Midbrain (tissue), 1 donor: ENCODE measurements at regions not wholly inside any gene's neighbourhood (a gene's known extent, or its start where the extent isn't known, plus 50 kb on each side); places are given as distances from the start of the nearest gene placed in this dataset.

ENCODE experiments used
- DNase-seq: peaks from one replicate; lab custom pipeline; 2025; lab: John Stamatoyannopoulos, UW

DNA sequence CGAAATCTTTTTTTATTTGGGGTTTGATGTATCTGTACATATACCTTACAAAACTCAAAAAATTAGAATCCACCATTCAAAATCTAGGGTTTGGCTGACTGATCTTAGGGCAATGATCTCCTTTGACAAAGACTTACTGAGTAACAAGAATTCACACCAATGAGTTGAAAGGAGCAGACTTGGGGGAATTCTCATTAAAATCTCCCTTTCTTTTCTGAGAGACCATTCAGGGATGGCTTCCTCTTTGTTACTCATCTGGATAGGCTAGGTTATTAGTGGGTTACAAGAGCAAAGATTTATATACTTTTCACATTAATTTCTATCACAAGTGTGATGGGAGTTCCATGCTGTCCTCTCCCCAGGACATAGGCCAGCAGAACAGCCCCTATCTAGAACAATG lies 661.0 kb downstream of the KCTD16 start:
- DNase-seq: no peak

DNA sequence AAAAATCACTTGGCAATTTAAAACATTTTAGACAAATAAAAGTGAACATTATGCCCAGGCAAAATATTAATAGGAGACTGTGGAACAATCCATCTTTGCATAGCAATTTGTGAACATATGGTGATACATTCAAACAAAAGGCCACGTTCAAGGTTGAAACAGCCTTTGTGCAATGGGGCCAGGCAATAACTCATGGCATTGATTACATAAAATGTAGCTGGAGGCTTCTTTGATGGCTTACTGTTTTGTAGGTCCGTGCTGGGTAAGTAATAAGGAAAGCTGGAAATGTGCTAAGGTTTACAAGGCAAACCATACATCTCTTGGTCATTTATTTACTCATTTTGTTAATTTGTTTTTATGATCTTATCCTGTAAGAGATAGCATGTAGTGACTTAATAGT lies 651.8 kb downstream of the KCTD16 start:
- no peak for DNase-seq

GRCh38 chr5:144820278-144820677 lies 649.6 kb downstream of the KCTD16 start:
- DNase-seq: no peak

GRCh38 chr5:144815131-144815530 lies 644.5 kb downstream of the KCTD16 start:
- no peak for DNase-seq

DNA sequence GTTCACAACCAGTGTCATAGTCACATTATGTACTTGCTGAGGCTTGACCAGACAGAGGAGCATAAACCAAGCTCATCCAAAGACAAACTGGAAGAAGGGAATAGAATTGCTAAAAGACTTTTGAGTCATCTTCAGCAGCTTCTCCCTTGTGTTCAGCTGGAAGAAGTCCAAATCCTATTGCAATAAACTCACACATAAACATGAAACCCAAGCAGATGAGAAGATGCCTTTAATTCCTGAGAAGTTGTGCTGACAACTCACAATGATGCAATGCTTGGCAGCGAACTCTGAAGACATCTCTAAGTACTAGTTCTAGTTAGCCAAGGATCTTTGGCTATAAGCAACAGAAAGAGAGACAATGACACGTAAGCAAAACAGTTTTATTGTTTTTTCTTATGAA lies 642.1 kb downstream of the KCTD16 start:
- no peak for DNase-seq

GRCh38 chr5:144800169-144800568 lies 629.5 kb downstream of the KCTD16 start:
- DNase-seq: no peak

GRCh38 chr5:144798595-144798994 lies 627.9 kb downstream of the KCTD16 start:
- DNase-seq: no peak

GRCh38 chr5:144794922-144795321 lies 624.2 kb downstream of the KCTD16 start:
- DNase-seq: no peak

DNA sequence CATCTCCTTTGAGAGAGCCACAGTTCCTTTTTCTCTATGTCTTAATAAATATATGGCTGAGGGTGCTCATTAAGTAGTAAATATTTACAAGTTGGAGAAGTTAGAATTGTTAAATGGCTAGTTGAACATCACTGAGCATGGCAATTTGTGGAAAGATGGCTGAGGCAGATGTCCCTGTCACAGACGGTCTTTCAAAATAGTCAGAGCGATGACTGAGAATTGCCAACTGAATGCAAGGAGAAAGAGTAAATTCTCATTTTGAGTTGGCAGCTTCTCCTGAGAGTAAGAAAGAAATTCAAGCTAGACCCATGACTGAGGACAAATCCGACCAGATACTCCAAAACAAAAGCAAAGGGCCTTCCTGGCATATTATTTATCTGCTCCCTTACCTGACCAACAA lies 617.9 kb downstream of the KCTD16 start:
- no peak for DNase-seq

GRCh38 chr5:144788046-144788445 lies 617.4 kb downstream of the KCTD16 start:
- DNase-seq: no peak

DNA sequence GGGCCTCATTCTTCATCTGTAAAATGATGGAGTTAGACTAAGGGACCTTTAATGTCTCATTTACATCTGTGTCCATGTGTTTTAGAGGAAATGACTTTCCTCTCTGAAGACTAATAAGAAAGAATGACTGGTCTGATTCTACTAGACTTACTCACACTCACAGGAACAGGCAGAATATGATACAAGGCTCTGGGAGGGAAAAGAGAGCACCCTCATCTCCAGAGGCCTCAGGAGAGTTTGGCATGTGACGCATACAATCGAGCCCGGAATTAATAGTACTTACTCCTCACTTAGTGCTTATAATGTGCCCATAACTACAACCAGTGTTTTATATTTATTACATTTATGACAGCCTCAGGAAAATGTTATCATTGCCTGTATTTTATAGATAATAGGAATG lies 608.7 kb downstream of the KCTD16 start:
- DNase-seq: no peak

DNA sequence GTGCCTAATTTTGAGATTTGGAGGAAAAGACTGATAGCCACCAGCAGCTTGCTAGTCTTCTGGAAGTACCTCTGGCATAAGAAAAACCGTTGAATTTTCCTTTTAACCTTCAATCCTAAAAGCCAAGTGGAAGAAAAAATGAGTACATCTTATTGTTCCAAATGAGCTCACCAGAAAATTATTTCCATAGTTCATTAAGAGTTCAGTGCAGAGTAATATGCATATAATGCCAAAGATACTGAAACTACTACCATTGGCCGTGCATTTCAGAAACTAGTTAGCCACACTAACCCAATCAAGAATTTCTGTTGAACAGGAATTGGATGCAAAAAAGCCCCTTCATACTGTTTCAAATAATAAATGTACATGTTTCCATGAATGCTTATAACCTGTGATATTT lies 607.9 kb downstream of the KCTD16 start:
- no peak for DNase-seq

DNA sequence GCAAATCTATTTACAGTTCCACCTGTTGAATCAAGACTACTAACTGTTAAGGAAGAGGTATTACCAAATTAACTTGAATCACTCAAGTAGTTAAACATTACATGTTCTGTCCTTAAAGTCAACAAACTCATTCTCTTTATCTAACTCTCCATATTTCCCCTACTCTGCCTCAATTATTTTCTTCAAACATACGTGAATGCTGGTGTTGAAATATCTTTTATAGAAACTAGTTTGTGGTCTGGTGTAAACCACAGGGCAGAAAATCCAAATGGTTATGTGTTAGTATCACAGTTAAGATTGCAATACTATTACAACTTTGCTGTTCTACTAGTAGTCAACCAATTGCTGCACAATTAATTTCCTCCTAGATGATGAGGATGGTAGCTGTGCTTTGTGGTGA lies 603.5 kb downstream of the KCTD16 start:
- DNase-seq: no peak

GRCh38 chr5:144773628-144774027 lies 603.0 kb downstream of the KCTD16 start:
- DNase-seq: no peak

GRCh38 chr5:144771802-144772201 lies 601.1 kb downstream of the KCTD16 start:
- DNase-seq: no peak

- no peak for DNase-seq
Measured at GRCh38 chr5:144742361-144742760, 571.7 kb downstream of the KCTD16 start.

DNA sequence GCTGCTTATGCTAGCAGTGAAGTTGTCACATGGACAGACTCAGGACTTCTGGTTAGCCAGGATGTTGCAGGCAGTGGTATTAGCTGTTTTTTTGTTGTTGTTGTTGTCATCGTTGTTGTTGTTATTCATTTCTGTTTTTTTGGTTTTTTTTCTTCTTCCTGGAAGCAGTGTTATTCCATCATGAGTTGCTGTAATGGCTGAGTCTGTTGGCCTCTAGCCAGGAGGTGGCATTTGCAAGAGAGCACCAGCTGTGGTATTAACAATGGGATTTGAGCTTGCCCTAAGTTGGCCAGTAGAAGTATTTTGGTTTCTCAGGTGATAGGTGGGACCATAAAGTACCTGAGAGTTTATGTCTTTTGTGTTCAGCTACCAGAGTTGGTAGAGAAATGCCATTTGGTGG lies 561.1 kb downstream of the KCTD16 start:
- no peak for DNase-seq

- no peak for DNase-seq
Measured at GRCh38 chr5:144712090-144712489, 541.4 kb downstream of the KCTD16 start.

DNA sequence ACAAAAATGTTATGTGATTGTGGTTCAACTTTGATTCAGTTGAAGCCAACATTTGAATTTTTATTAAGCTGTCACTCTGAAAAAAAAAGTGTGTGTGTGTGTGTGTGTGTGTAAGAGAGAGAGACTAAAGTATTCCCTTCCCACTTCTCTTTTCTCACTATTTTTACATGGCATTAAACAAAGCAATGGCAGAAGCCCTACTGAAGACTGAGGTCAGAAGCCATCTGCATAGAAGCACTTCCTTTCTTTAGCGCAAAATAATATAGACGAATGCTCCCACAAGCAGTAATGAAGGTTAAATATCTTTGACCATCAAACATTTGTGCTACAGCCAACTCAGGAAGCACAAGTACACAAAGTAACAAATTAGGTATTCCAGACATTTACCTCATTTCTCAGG lies 540.5 kb downstream of the KCTD16 start:
- no peak for DNase-seq

DNA sequence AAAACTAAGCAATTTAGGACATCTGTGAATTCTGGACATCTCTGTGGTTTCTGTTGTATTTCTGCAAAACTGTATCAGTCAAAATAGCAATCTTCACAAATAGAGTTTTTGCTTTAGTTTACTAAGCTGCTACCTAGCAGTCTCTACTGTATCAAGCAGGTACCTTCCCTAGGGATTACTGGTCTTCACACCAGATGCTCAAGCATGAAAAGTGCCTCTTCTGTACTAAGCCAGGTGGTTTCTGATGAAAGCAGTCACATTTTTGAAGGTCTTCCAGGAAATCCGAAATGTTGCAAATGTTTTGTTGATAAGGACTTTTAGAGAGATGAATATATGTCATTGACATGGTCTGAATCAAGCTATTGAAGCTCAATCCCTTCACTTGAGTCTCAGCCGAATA lies 540.0 kb downstream of the KCTD16 start:
- no peak for DNase-seq

DNA sequence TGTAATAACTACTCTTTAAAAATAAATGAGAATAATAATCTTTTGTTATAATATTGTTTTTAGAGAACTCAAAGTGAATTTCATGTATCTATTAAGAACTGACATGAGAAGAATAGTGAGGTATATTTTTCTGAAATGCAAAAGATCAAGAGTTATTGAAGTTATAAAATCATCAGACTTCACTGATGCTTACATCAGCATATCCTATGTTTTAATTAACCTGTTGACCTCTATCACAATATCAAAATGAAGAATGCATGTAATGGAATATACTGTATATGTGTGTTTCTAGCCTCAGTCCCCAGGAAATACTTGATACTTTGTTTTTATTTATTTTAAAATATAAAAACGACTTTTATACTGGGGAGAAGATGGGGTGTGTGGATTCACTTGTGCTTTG lies 533.1 kb downstream of the KCTD16 start:
- DNase-seq: no peak

- no peak for DNase-seq
Measured at GRCh38 chr5:144698484-144698883, 527.8 kb downstream of the KCTD16 start.

- DNase-seq: no peak
Measured at GRCh38 chr5:144697847-144698262, 527.2 kb downstream of the KCTD16 start.

GRCh38 chr5:144691936-144692335 lies 521.3 kb downstream of the KCTD16 start:
- no peak for DNase-seq

- no peak for DNase-seq
Measured at GRCh38 chr5:144684899-144685298, 514.2 kb downstream of the KCTD16 start.
